ENCODE measurements at regions not wholly inside any gene's neighbourhood (a gene's known extent, or its start where the extent isn't known, plus 50 kb on each side); places are given as distances from the start of the nearest gene placed in this dataset.

GRCh38 chr2:134021830-134022524 is 231.9 kb upstream of the MGAT5 start:
- Histone ChIP-seq H3K36me3 (ENCODE audit: insufficient read depth, low read length) (no peaks in the 10 kb centered on the region), H3K9me3 (ENCODE audit: low read length) (no peaks in the 10 kb centered on the region), H2AFZ (ENCODE audit: low read length) (no peak overlapping the region), H3K9me2 (ENCODE audit: low read depth, low read length) (no peaks in the 10 kb centered on the region), H3K4me3 (ENCODE audit: low read depth, low read length, poor library complexity, severe bottlenecking) (no peak overlapping the region), H3K4me1 (ENCODE audit: insufficient read depth, low read length, severe bottlenecking) (no peaks in the 10 kb centered on the region), H3F3A (ENCODE audit: insufficient read depth, low read length) (no peaks in the 10 kb centered on the region), H4K20me1 (ENCODE audit: insufficient read depth, low read length) (no peaks in the 10 kb centered on the region), H3K27ac (ENCODE audit: low read depth, low read length, poor library complexity, severe bottlenecking) (no peak overlapping the region), H3K9ac (ENCODE audit: low read length) (no peak overlapping the region), H3K27me3 (ENCODE audit: insufficient read depth, low read length) (no peaks in the 10 kb centered on the region), H3K79me2 (ENCODE audit: insufficient read depth, low read length) (no peaks in the 10 kb centered on the region), H3K4me2 (ENCODE audit: low read length) (no peak overlapping the region)
- TF ChIP-seq, protein P1, sequence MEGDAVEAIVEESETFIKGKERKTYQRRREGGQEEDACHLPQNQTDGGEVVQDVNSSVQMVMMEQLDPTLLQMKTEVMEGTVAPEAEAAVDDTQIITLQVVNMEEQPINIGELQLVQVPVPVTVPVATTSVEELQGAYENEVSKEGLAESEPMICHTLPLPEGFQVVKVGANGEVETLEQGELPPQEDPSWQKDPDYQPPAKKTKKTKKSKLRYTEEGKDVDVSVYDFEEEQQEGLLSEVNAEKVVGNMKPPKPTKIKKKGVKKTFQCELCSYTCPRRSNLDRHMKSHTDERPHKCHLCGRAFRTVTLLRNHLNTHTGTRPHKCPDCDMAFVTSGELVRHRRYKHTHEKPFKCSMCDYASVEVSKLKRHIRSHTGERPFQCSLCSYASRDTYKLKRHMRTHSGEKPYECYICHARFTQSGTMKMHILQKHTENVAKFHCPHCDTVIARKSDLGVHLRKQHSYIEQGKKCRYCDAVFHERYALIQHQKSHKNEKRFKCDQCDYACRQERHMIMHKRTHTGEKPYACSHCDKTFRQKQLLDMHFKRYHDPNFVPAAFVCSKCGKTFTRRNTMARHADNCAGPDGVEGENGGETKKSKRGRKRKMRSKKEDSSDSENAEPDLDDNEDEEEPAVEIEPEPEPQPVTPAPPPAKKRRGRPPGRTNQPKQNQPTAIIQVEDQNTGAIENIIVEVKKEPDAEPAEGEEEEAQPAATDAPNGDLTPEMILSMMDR (IDR thresholded peaks at IDR 0.05; ENCODE audit: low read length): no peak
- no peak for TF ChIP-seq EZH2 (IDR thresholded peaks at IDR 0.05; ENCODE audit: borderline replicate concordance, low read length)

- Histone ChIP-seq H3K4me2 (ENCODE audit: low read length) (no peak overlapping the region), H3K9me3 (ENCODE audit: low read length) (no peaks in the 10 kb centered on the region), H3K36me3 (ENCODE audit: insufficient read depth, low read length) (no peaks in the 10 kb centered on the region), H2AFZ (ENCODE audit: low read length) (no peak overlapping the region), H3F3A (ENCODE audit: insufficient read depth, low read length) (no peaks in the 10 kb centered on the region), H3K9ac (ENCODE audit: low read length) (no peak overlapping the region), H3K27me3 (ENCODE audit: insufficient read depth, low read length) (no peaks in the 10 kb centered on the region), H3K27ac (ENCODE audit: low read depth, low read length, poor library complexity, severe bottlenecking) (no peak overlapping the region), H3K4me3 (ENCODE audit: low read depth, low read length, poor library complexity, severe bottlenecking) (no peak overlapping the region), H3K79me2 (ENCODE audit: insufficient read depth, low read length) (no peaks in the 10 kb centered on the region), H3K4me1 (ENCODE audit: insufficient read depth, low read length, severe bottlenecking) (no peaks in the 10 kb centered on the region), H3K9me2 (ENCODE audit: low read depth, low read length) (no peaks in the 10 kb centered on the region), H4K20me1 (ENCODE audit: insufficient read depth, low read length) (no peaks in the 10 kb centered on the region)
- no peak for TF ChIP-seq EZH2 (IDR thresholded peaks at IDR 0.05; ENCODE audit: borderline replicate concordance, low read length)
- TF ChIP-seq, protein P1 (IDR thresholded peaks at IDR 0.05; ENCODE audit: low read length): no peak
Measured at GRCh38 chr2:134023854-134024253, 230.0 kb upstream of the MGAT5 start.

DNA sequence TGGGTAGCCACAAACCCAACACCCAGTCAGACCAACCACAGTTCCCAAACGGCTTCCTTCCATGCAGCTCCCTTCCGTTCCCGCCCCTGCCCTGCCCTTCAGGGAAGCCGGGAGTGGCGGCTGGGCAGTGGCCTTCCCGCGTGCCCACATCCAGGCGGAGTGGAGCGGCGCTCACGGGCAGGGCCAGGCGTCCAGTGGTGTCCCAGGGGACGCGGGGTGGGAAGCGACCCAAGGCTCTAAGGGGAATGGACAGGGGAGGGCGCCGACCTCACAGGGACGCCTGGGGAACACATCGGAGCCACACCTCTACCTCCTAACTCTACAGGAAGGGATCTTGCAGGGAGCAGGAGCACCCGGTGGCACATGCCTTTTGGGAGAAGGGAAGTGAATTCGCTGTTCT is 225.9 kb upstream of the MGAT5 start:
- H2AFZ ChIP-seq (ENCODE audit: low read length): no peak overlapping the region

More for the DNA sequence above, 225.9 kb upstream of the MGAT5 start:
- Histone ChIP-seq H3K9me2 (ENCODE audit: low read depth, low read length) (no peaks in the 10 kb centered on the region), H3K27ac (ENCODE audit: low read depth, low read length, poor library complexity, severe bottlenecking) (no peak overlapping the region), H3K4me3 (ENCODE audit: low read depth, low read length, poor library complexity, severe bottlenecking) (no peak overlapping the region), H3K79me2 (ENCODE audit: insufficient read depth, low read length) (no peaks in the 10 kb centered on the region), H3K9me3 (ENCODE audit: low read length) (no peaks in the 10 kb centered on the region), H3F3A (ENCODE audit: insufficient read depth, low read length) (no peaks in the 10 kb centered on the region), H4K20me1 (ENCODE audit: insufficient read depth, low read length) (no peaks in the 10 kb centered on the region), H3K36me3 (ENCODE audit: insufficient read depth, low read length) (no peaks in the 10 kb centered on the region), H3K9ac (ENCODE audit: low read length) (no peak overlapping the region), H3K4me2 (ENCODE audit: low read length) (no peak overlapping the region), H3K4me1 (ENCODE audit: insufficient read depth, low read length, severe bottlenecking) (no peaks in the 10 kb centered on the region), H3K27me3 (ENCODE audit: insufficient read depth, low read length) (no peaks in the 10 kb centered on the region)
- TF ChIP-seq, protein P1 (IDR thresholded peaks at IDR 0.05; ENCODE audit: low read length): no peak
- no peak for TF ChIP-seq EZH2 (IDR thresholded peaks at IDR 0.05; ENCODE audit: borderline replicate concordance, low read length)
